ENCODE measurements at regions not wholly inside any gene's neighbourhood (a gene's known extent, or its start where the extent isn't known, plus 50 kb on each side); places are given as distances from the start of the nearest gene placed in this dataset.

DNA sequence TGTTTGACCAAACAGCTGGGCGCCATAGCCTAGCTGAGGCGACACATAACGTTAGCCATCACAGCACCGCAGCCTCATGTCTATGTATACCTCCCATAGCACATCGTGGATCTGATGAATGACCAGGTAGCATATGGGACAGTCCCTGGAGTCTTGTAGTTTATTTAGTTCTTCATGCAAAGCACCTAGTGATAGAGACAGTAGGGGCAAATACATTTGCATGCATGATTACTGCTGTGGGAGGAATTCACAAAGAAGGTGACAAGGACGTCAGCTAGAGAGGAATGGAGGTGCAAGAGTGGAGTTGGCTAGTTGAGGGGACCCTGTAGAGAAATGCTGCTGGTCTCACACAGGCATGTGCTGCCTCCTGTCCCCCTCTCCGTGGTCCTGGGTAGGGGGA is 478.9 kb upstream of the HS6ST1 start:
- TF ChIP-seq, protein P1, sequence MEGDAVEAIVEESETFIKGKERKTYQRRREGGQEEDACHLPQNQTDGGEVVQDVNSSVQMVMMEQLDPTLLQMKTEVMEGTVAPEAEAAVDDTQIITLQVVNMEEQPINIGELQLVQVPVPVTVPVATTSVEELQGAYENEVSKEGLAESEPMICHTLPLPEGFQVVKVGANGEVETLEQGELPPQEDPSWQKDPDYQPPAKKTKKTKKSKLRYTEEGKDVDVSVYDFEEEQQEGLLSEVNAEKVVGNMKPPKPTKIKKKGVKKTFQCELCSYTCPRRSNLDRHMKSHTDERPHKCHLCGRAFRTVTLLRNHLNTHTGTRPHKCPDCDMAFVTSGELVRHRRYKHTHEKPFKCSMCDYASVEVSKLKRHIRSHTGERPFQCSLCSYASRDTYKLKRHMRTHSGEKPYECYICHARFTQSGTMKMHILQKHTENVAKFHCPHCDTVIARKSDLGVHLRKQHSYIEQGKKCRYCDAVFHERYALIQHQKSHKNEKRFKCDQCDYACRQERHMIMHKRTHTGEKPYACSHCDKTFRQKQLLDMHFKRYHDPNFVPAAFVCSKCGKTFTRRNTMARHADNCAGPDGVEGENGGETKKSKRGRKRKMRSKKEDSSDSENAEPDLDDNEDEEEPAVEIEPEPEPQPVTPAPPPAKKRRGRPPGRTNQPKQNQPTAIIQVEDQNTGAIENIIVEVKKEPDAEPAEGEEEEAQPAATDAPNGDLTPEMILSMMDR (IDR thresholded peaks at IDR 0.05) = no peak
- no peak for TF ChIP-seq POLR2A (IDR thresholded peaks at IDR 0.05)
